HT-29 (cell line): ENCODE measurements at regions not wholly inside any gene's neighbourhood (a gene's known extent, or its start where the extent isn't known, plus 50 kb on each side); places are given as distances from the start of the nearest gene placed in this dataset.
"Not testable (repeated sequence)": the region's sequence is repeated elsewhere in the genome, so short reads cannot be mapped to it uniquely, and the experiment has no call there.

Experiments
- DNase-seq: peaks from one replicate; pipeline ENCODE4 v3.0.0-alpha.2; 2015; ENCODE audit warnings: low spot score

GRCh38 chr2:91571239-91571923, 2879.9 kb downstream of the RPIA start:
- not testable (repeated sequence) for DNase-seq

DNA sequence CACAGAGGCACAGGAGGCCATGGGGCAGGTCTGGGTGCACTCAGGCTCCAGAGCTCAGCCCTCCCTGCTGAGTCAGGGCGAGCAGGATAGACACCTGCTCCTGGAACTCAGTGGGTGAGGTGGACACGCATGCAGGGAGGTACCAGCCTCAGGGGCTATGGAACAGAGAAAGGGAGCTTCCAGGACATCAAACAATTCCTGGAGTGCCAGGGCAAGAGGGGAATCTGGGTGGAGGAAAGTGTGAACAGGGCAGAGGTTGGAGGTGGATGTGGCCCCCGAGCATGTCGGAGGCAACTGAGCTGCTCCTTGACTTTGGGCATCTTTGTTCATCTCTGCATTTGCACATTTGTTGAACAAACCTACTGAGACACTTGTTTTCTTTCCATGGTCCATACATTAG, 2881.5 kb downstream of the RPIA start:
- not testable (repeated sequence) for DNase-seq

DNA sequence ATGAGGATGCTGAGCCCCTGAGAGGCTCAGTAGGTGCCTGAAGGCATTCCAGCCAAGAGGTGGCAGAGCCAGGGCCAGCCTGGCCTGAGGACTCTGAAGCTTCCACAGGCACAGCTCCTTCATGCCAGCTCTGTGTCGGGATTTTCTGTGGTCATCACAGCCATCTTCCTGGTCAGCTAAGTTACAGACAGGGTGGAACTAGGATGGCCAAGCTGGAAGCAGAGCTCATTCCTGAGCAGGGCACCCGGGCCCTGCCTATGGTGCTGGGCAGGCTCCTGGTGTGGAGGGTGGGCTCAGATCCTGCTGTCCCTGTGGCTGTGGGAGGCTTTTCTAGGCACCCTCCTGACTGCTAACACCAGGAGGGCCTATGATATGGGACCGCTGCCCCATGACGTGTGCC, 2882.3 kb downstream of the RPIA start:
- DNase-seq: not testable (repeated sequence)

GRCh38 chr2:91574255-91574654, 2882.8 kb downstream of the RPIA start:
- not testable (repeated sequence) for DNase-seq

GRCh38 chr2:91575701-91576100, 2884.2 kb downstream of the RPIA start:
- not testable (repeated sequence) for DNase-seq

GRCh38 chr2:91577406-91577805, 2885.9 kb downstream of the RPIA start:
- not testable (repeated sequence) for DNase-seq

DNA sequence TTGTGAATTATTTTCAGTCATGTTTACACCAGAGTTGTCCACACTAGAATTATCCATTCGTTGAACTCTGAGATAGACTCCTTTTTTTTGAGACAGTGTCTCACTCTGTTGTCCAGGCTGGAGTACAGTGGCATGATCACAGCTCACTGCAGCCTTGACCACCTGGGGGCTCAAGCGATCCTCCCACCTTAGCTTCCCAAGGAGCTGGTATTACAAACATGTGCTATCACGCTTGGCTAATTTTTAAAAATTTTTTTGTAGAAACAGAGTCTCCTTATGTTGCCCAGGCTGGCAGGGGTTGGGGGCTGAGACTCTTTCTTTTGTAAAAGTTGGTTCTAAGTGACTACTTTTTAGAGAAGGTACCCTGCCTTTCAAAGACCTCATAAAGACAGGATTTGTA, 2887.2 kb downstream of the RPIA start:
- not testable (repeated sequence) for DNase-seq

DNA sequence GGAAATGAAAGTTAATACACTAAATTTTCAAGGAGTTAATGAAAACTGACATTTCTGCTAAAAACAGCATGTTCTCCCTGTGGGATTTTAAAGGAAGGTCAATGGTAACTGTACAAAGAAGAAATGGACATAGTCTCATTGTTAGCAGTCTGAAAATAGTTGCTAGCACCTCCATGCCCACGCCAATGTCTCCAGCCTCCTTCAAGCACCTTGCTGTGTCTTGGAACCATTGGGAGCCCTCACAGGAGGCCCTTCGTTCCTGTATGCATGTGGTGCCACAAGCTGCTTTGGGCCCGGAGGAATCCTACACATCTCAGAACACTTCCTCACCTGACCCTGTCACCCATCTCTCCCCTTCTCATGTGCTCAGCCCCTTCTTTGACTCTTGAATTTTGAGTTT, 2888.1 kb downstream of the RPIA start:
- not testable (repeated sequence) for DNase-seq

GRCh38 chr2:91580043-91580442, 2888.6 kb downstream of the RPIA start:
- not testable (repeated sequence) for DNase-seq

GRCh38 chr2:91587098-91587497, 2895.6 kb downstream of the RPIA start:
- DNase-seq: not testable (repeated sequence)

DNA sequence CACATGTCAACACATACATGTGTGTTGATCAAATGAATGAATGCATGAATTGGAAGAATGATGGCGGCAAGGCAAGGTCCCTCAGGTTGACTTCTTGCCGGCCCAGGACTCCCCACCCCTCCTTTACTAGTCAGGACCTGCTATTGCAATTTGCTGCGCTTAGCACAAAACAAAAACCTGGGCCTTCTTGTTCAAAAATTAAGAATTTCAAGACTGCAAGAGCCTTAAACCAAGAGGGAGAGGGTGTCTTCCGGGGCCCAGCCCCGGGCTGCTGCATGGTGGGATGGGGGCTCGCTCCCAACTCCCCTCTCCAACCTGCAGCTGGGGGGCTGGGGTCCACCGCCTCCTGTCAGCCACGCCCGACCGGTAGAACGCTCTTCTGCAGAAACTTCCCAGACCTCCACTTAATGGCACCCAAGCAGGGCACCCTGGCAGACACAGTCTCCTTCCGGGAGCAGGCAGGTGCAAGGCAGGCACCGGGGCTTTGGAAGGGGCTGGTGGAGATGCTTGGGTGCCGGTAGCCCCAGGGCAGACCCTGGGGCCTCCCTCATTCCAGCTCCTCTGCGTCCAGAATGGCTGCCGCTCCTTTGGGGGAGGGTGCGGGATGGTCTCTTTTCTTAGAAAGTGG, 2896.5 kb downstream of the RPIA start:
- not testable (repeated sequence) for DNase-seq

DNA sequence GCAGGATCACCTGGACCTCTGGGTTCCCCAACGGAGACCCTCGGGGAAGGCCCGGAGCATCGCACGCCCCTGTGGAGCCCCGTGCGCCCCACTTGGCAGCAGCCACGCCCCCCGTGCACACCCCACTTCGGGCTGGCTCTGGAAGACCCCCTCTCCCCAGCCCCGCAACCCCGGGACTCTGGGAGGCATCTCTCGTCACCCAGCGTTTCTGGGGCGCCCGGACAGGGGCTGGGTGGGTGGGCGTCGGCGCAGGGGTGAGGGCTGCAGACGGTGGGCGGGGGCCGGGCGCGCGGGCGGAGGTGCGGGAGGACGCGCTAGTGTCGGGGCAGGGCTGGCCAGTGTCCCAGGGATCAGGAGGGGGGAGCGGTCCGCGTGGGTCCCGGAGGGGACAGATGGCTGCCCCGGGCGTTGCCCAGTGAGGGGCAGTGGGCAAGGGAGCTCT, 2897.3 kb downstream of the RPIA start:
- DNase-seq: not testable (repeated sequence)

GRCh38 chr2:91589454-91590328, 2898.2 kb downstream of the RPIA start:
- not testable (repeated sequence) for DNase-seq

- DNase-seq: not testable (repeated sequence)
Measured at GRCh38 chr2:91590381-91590780, 2898.9 kb downstream of the RPIA start.

GRCh38 chr2:91591066-91591465, 2899.6 kb downstream of the RPIA start:
- not testable (repeated sequence) for DNase-seq

GRCh38 chr2:91597436-91597835, 2906.0 kb downstream of the RPIA start:
- not testable (repeated sequence) for DNase-seq

GRCh38 chr2:91598519-91598918, 2907.0 kb downstream of the RPIA start:
- not testable (repeated sequence) for DNase-seq

DNA sequence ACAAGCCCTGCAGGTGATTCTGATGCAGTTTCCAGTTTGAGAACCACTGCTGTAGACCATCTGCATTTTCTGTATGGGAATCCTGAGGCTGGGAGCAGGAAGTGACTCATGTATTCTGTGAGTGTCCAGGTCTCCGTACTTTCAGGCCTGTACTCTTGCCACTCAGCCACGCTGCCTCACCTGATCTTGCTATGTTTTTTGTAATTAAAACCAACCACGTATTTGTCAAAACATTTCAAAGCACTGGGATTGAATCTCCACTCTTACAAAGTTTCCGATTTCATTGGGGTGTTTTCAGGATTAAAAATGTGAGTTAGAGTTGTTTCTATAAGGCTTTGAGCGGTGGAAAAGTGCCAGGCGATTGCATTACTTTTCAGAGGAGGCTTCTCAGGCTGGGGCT, 2907.5 kb downstream of the RPIA start:
- DNase-seq: not testable (repeated sequence)

GRCh38 chr2:91602860-91603259, 2911.4 kb downstream of the RPIA start:
- DNase-seq: not testable (repeated sequence)

DNA sequence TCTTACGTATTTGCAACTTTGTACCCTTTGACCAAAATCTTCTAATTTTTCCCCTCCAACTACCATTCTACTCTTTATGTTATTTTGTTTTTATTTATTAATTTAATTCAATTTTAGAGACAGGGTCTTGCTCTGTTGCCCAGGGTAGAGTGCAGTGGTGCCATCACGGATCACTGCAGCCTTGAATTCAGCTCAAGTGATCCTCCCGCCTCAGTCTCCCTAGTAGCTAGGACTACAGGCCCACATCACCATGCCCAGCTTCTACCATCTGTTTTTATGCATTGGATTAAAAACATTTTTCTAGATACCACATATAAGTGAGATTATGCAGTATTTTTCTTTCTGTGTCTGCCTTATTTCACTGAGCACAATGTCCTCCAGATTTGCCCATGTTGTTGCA, 2912.5 kb downstream of the RPIA start:
- DNase-seq: not testable (repeated sequence)

DNA sequence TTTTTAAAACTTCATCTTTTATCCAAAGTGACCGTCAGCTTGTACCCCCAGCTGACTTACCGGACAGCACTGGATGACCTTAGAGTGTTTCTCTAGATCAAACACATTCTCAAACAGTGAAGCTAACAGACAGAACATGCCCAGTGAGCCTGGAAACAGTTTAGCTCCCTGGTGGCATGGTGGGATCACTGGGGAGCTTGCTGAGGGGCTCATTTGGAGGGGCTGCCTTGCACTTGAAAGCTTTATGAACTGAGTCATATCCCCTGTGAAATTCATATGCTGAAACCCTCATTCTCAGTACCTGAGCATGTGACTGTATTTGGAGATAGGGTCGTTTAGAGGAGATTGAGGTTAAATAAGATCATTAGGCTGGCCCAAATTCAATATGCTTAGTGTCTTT, 2913.2 kb downstream of the RPIA start:
- DNase-seq: not testable (repeated sequence)

GRCh38 chr2:91623739-91624138, 2932.3 kb downstream of the RPIA start:
- DNase-seq: not testable (repeated sequence)
